Suprapubic skin (tissue), 4 donors: ENCODE measurements at regions not wholly inside any gene's neighbourhood (a gene's known extent, or its start where the extent isn't known, plus 50 kb on each side); places are given as distances from the start of the nearest gene placed in this dataset.

Experiments
- POLR2A ChIP-seq, 2 donors: fragments of 450-650 bp; IDR thresholded peaks; one replicate each; pipeline ENCODE4 v1.6.1; 2017; ENCODE audit warnings: antibody characterized with exemption in 2 of 2, mild to moderate bottlenecking in 2 of 2, moderate library complexity in 2 of 2
- POLR2AphosphoS5 ChIP-seq, 3 donors: sonication (generic); formaldehyde crosslinking; IDR thresholded peaks; one replicate each; pipeline ENCODE4 v1.6.1; 2017; ENCODE audit warnings: antibody characterized with exemption in 3 of 3
- TF ChIP-seq, protein P1 (sequence below), 2 donors: fragments of 200-600 bp in 1 of 2; fragments of 450-650 bp in 1 of 2; sonication (generic) in 1 of 2; IDR thresholded peaks; one replicate each; pipeline ENCODE4 v1.5.1; 2016 to 2019; ENCODE audit warnings: antibody characterized with exemption in 2 of 2, mild to moderate bottlenecking in 1 of 2, moderate library complexity in 1 of 2

DNA sequence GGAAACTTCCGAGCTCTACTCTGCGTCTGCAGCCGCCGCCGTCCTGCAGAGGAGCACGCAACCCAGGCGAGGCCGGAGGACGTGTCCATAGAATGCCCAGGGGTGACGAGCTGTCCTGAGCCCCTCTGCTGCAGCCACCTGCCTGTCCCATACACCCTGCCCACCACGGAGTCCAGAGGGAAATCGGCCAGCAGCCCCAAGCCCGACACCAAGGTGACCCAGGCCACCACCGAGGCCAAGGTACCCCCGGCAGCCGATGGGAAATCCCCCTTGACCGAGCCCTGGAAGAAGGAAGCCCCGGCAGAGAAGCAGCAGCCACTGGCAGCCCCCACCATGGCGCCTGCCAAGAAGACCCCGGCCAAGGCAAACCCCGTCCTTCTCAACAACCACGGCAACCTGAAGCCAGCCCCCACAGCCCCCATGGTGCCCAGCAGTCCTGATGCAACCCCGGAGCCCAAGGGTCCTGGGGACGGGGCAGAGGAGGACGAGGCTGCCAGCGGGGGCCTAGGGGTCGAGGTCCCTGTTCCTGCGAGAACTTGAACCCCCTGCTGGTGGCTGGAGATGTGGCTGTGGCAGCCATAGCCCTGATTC, 128.7 kb upstream of the C14orf180 start:
- TF ChIP-seq, protein P1, sequence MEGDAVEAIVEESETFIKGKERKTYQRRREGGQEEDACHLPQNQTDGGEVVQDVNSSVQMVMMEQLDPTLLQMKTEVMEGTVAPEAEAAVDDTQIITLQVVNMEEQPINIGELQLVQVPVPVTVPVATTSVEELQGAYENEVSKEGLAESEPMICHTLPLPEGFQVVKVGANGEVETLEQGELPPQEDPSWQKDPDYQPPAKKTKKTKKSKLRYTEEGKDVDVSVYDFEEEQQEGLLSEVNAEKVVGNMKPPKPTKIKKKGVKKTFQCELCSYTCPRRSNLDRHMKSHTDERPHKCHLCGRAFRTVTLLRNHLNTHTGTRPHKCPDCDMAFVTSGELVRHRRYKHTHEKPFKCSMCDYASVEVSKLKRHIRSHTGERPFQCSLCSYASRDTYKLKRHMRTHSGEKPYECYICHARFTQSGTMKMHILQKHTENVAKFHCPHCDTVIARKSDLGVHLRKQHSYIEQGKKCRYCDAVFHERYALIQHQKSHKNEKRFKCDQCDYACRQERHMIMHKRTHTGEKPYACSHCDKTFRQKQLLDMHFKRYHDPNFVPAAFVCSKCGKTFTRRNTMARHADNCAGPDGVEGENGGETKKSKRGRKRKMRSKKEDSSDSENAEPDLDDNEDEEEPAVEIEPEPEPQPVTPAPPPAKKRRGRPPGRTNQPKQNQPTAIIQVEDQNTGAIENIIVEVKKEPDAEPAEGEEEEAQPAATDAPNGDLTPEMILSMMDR (IDR thresholded peaks at IDR 0.05): no peak
- TF ChIP-seq POLR2A (IDR thresholded peaks at IDR 0.05) (no peak), POLR2AphosphoS5 (IDR thresholded peaks at IDR 0.05) (no peak)
